Lung (tissue), 11 donors: ENCODE measurements at regions not wholly inside any gene's neighbourhood (a gene's known extent, or its start where the extent isn't known, plus 50 kb on each side); places are given as distances from the start of the nearest gene placed in this dataset.
A peak's percentile ranks its signal among the peaks of the same experiment; 100 is the strongest.

Experiments used
- ATAC-seq: fragments of 200-7000 bp; cut with Tn5 transposase; one replicate; pipeline ENCODE4 v1.9.1; 2020; ENCODE audit warnings: moderate number of reproducible peaks; ENCODE audit not compliant: insufficient read depth, low FRiP score
- DNase-seq, 3 donors: peaks; one replicate each; pipeline ENCODE4 v3.0.0-alpha.2; 2013 to 2017
- H3K27ac ChIP-seq, 2 donors: one replicate each; pipeline ENCODE4 v1.5.1; 2013; ENCODE audit warnings: mild to moderate bottlenecking in 2 of 2, moderate library complexity in 2 of 2, control low read depth in 1 of 2, inconsistent platforms in 1 of 2, low read depth in 1 of 2, low read length in 1 of 2
- H3K27me3 ChIP-seq, 3 donors: one replicate each; pipeline ENCODE4 v1.5.1; 2013; ENCODE audit warnings: low read length in 2 of 3; ENCODE audit not compliant: control insufficient read depth in 3 of 3, insufficient read depth in 3 of 3
- H3K36me3 ChIP-seq, 4 donors: one replicate each; pipeline ENCODE4 v1.5.1; 2013; ENCODE audit warnings: low read length in 4 of 4, mild to moderate bottlenecking in 1 of 4, moderate library complexity in 1 of 4; ENCODE audit not compliant: control insufficient read depth in 4 of 4, insufficient read depth in 4 of 4
- H3K4me1 ChIP-seq, 5 donors: one replicate each; pipeline ENCODE4 v1.5.1; 2013; ENCODE audit warnings: low read length in 5 of 5, mild to moderate bottlenecking in 2 of 5, moderate library complexity in 1 of 5; ENCODE audit not compliant: control insufficient read depth in 5 of 5, insufficient read depth in 5 of 5
- H3K4me3 ChIP-seq: one replicate; pipeline ENCODE4 v1.5.1; 2013; ENCODE audit warnings: mild to moderate bottlenecking, control low read depth, moderate library complexity
- H3K9ac ChIP-seq, 2 donors: one replicate each; pipeline ENCODE4 v1.5.1; 2013; ENCODE audit warnings: low read length in 2 of 2, control low read depth in 1 of 2; ENCODE audit not compliant: insufficient read depth in 1 of 2
- H3K9me3 ChIP-seq, 4 donors: one replicate each; pipeline ENCODE4 v1.5.1; 2013; ENCODE audit warnings: low read length in 3 of 4, mild to moderate bottlenecking in 1 of 4, moderate library complexity in 1 of 4; ENCODE audit not compliant: control insufficient read depth in 4 of 4, insufficient read depth in 3 of 4
- CTCF ChIP-seq: IDR thresholded peaks from 2 replicates; pipeline ENCODE4 v1.5.1; 2012; ENCODE audit warnings: mild to moderate bottlenecking; ENCODE audit errors: control extremely low read depth, extremely low read depth
- WGBS, 2 donors: extraction: QIAGEN DNeasy Blood & Tissue Kit; methylation state at CpG; one replicate each; pipeline ENCODE4 v1.1.7; 2013; 5-methylcytosine and 5-hydroxymethylcytosine counted together
- donor health status: control.
- donor health status: control.
- donor health status: Bipolar disorder and iron deficiency.
- donor health status: healthy.
- donor health status: DM: yes; HTN: yes; CAD: no.

DNA sequence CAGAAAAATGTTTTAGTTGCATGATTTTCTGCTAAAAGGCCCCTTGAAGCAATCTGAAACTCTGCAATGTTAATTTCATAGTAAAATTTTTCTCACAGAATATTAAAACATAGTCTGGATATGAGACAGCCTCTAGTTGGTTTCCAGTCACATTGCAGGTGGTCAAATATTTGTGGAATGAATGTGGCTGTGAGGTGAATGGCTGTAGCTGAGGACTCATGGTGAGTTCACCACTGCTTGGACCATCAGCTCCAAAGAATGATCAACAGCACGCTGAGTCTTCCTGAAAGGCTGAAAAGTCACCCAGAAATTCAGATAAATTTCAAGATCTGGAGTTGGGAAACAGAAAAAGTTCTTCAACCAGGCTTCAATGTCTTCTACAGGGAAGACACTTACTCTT lies 79.8 kb downstream of the MAT2B start:
- TF ChIP-seq CTCF: no peak
- H3K4me1 ChIP-seq: no peaks in the 10 kb centered on the region
- no peak overlapping the region for H3K27ac ChIP-seq
- 82 to 96% methylated on average over 1 of the region's 1 CpG for WGBS, 2 donors
- ATAC-seq (no peak), DNase-seq (no peak)
- no peak overlapping the region for H3K4me3 ChIP-seq
- H3K36me3 ChIP-seq: no peaks in the 10 kb centered on the region
- H3K9ac ChIP-seq: no peak overlapping the region
- no peaks in the 10 kb centered on the region for H3K9me3 ChIP-seq
- no peaks in the 10 kb centered on the region for H3K27me3 ChIP-seq

DNA sequence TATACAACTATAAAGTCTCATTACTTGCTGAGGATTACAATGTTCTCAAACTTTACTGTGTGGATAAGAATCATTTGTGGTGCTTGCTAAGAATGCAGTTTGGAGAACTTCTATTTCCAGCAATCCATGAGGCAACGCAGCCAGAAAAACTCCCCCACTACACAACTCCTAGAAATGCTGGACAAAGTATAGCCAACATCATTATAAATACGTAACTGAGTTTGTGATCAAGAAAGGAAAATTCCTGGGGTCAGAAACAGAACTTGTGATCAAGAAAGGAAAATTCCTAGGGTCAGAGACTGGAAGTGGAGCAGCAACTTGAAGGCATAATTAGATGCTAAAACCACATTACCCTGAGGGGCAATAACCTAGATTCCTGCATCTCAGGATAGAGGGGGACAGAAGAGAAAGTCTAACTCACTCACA lies 81.1 kb downstream of the MAT2B start:
- WGBS, 2 donors: 74 to 76% methylated on average over 2 of the region's 2 CpGs
- H3K27me3 ChIP-seq: no peaks in the 10 kb centered on the region
- ATAC-seq (no peak), DNase-seq (no peak)
- no peak for TF ChIP-seq CTCF
- H3K4me1 ChIP-seq: no peaks in the 10 kb centered on the region
- no peak overlapping the region for H3K27ac ChIP-seq
- H3K9ac ChIP-seq: no peak overlapping the region
- no peaks in the 10 kb centered on the region for H3K9me3 ChIP-seq
- no peak overlapping the region for H3K4me3 ChIP-seq
- H3K36me3 ChIP-seq: no peaks in the 10 kb centered on the region

- WGBS, 2 donors: 56 to 79% methylated on average over 3 of the region's 3 CpGs
- H3K4me3 ChIP-seq: no peak overlapping the region
- DNase-seq (no peak), ATAC-seq (no peak)
- H3K36me3 ChIP-seq: no peaks in the 10 kb centered on the region
- H3K9ac ChIP-seq: no peak overlapping the region
- no peaks in the 10 kb centered on the region for H3K27me3 ChIP-seq
- H3K4me1 ChIP-seq: no peaks in the 10 kb centered on the region
- no peak overlapping the region for H3K27ac ChIP-seq
- H3K9me3 ChIP-seq: no peaks in the 10 kb centered on the region
- TF ChIP-seq CTCF: no peak
These were observed 89.5 kb downstream of the MAT2B start for GRCh38 chr5:163594951-163595350.

DNA sequence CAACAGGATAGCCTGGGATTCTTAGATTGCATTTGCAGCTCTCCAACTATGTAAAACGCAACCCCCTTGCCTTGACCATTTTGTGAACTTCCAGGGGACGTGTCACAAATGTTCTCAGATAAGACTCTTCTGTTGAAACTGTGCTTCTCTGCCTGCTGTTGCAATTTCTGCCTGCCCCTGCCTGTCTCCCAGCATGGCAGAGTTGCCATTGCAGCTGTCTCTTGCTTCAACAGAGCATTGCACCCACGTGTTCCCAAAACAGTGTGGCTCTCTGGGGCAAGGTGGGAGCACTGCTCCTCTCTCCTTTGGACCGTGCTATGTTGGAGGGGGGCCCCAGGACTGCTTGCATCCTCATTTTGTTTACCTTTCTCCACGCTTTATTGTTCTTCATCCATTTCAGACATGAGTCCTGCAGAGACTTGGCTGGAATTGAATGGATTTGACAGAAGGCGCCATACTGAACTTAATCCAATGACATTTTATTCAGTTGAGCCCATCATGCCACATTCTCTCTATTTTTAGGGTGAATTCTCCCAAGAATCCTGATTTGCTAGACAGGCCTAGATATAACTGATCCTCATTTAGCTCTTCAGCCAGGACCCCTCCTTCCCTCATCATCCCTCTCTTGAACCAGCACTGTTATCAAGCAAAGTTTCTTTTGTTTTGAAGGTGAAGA lies 90.7 kb downstream of the MAT2B start:
- Histone ChIP-seq H3K27ac (no peak overlapping the region), H3K36me3 (no peaks in the 10 kb centered on the region), H3K4me3 (no peak overlapping the region), H3K27me3 (no peaks in the 10 kb centered on the region), H3K9me3 (no peaks in the 10 kb centered on the region), H3K4me1 (no peaks in the 10 kb centered on the region), H3K9ac (no peak overlapping the region)
- no peak for TF ChIP-seq CTCF
- peak in 1 of 3 donors; percentile 7 for DNase-seq
- 61 to 67% methylated on average over 6 of the region's 6 CpGs for WGBS, 2 donors
- no peak for ATAC-seq
